Gastrocnemius medialis (tissue), 4 donors: ENCODE measurements at regions not wholly inside any gene's neighbourhood (a gene's known extent, or its start where the extent isn't known, plus 50 kb on each side); places are given as distances from the start of the nearest gene placed in this dataset.

Source experiments
- POLR2A ChIP-seq, 2 donors: fragments of 450-650 bp; IDR thresholded peaks; one replicate each; pipeline ENCODE4 v1.6.1; 2017; ENCODE audit warnings: antibody characterized with exemption in 2 of 2, mild to moderate bottlenecking in 2 of 2, moderate library complexity in 2 of 2
- TF ChIP-seq, protein P1 (sequence below), 5 experiments: fragments of 450-650 bp in 3 of 5; fragments of 200-600 bp in 2 of 5; sonication (generic) in 2 of 5; IDR thresholded peaks in 4 of 5; conservative IDR thresholded peaks in 1 of 5; 1 replicate in 4 of 5; 2 replicates in 1 of 5; pipeline ENCODE4 v1.5.1; 2016 to 2019; ENCODE audit warnings: antibody characterized with exemption in 5 of 5, mild to moderate bottlenecking in 3 of 5, moderate library complexity in 3 of 5

GRCh38 chr14:64644629-64645028 lies 59.6 kb upstream of the PLEKHG3 start:
- TF ChIP-seq, protein P1, sequence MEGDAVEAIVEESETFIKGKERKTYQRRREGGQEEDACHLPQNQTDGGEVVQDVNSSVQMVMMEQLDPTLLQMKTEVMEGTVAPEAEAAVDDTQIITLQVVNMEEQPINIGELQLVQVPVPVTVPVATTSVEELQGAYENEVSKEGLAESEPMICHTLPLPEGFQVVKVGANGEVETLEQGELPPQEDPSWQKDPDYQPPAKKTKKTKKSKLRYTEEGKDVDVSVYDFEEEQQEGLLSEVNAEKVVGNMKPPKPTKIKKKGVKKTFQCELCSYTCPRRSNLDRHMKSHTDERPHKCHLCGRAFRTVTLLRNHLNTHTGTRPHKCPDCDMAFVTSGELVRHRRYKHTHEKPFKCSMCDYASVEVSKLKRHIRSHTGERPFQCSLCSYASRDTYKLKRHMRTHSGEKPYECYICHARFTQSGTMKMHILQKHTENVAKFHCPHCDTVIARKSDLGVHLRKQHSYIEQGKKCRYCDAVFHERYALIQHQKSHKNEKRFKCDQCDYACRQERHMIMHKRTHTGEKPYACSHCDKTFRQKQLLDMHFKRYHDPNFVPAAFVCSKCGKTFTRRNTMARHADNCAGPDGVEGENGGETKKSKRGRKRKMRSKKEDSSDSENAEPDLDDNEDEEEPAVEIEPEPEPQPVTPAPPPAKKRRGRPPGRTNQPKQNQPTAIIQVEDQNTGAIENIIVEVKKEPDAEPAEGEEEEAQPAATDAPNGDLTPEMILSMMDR (IDR thresholded peaks at IDR 0.05 in 4 of 5, conservative IDR thresholded peaks at IDR 0.05 in 1 of 5), result no peak
- TF ChIP-seq POLR2A (IDR thresholded peaks at IDR 0.05), result no peak
